Ascending aorta (tissue), 2 donors: ENCODE measurements at regions not wholly inside any gene's neighbourhood (a gene's known extent, or its start where the extent isn't known, plus 50 kb on each side); places are given as distances from the start of the nearest gene placed in this dataset.

Source experiments
- DNase-seq, 2 donors: peaks; one replicate each; pipeline ENCODE4 v3.0.0-alpha.2; 2019; ENCODE audit warnings: low spot score in 2 of 2
- H3K27ac ChIP-seq, 2 donors: fragments of 200-600 bp; sonication (generic); one replicate each; pipeline ENCODE4 v1.5.1; 2016 to 2017; ENCODE audit warnings: mild to moderate bottlenecking in 1 of 2
- H3K27me3 ChIP-seq: fragments of 200-600 bp; sonication (generic); one replicate; pipeline ENCODE4 v1.5.1; 2017
- H3K36me3 ChIP-seq, 2 donors: fragments of 200-600 bp; sonication (generic); one replicate each; pipeline ENCODE4 v1.5.1; 2016
- H3K4me1 ChIP-seq, 2 donors: fragments of 200-600 bp; sonication (generic); one replicate each; pipeline ENCODE4 v1.5.1; 2016 to 2017; ENCODE audit warnings: mild to moderate bottlenecking in 1 of 2
- H3K4me3 ChIP-seq, 2 donors: fragments of 200-600 bp; sonication (generic); one replicate each; pipeline ENCODE4 v1.5.1; 2016 to 2017; ENCODE audit warnings: mild to moderate bottlenecking in 1 of 2
- H3K9me3 ChIP-seq, 2 donors: fragments of 200-600 bp; sonication (generic); one replicate each; pipeline ENCODE4 v1.5.1; 2016
- intact Hi-C: fragments of 100-400 bp; cut with DNase I; formaldehyde crosslinking; loops from one replicate; pipeline ENCODE4 v1.15.1; 2023
- TF ChIP-seq, protein P1 (sequence below), 3 experiments: fragments of 200-600 bp in 2 of 3; fragments of 450-650 bp in 1 of 3; sonication (generic) in 2 of 3; IDR thresholded peaks; one replicate each; pipeline ENCODE4 v1.5.1; 2016 to 2019; ENCODE audit warnings: antibody characterized with exemption in 3 of 3, mild to moderate bottlenecking in 1 of 3, moderate library complexity in 1 of 3

DNA sequence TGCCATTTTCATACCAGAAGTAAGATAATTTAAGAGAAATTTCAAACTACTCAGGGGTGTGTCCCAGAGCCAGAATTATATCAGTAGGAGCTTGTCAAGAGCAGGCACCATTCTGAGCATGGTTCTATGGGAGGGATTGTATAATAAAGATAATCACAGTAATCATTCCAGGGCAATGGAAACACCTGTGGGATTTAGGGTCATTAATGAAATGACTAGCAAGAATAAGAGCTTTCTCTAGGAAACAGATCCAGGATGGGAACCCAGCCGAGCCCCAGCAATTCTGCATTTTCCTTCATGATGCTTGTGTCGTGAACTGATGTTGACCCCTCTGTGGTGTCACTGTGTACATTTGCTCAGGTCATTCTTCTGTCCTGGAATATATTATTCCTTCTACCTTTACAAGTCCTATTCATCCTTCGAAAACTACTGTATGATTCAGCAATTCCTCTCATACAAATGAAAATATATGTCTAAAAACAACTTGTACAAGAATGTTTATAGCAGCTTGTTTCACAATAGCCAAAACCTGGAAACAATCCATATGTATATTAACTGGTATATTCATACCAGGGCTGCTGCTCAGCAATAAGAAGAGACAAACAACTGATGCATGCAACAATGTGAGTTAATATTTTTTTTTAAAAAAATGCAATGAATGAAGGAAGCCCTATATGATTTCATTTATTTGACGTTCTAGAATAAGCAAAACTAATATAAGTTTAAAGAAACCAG is 687.8 kb upstream of the KLHL29 start:
- Histone ChIP-seq H3K4me3 (no peak overlapping the region), H3K36me3 (no peaks in the 10 kb centered on the region), H3K4me1 (no peaks in the 10 kb centered on the region), H3K27me3 (no peaks in the 10 kb centered on the region), H3K27ac (no peak overlapping the region), H3K9me3 (no peaks in the 10 kb centered on the region)
- no peak for DNase-seq
- intact Hi-C loops, result no loop called here
- TF ChIP-seq, protein P1, sequence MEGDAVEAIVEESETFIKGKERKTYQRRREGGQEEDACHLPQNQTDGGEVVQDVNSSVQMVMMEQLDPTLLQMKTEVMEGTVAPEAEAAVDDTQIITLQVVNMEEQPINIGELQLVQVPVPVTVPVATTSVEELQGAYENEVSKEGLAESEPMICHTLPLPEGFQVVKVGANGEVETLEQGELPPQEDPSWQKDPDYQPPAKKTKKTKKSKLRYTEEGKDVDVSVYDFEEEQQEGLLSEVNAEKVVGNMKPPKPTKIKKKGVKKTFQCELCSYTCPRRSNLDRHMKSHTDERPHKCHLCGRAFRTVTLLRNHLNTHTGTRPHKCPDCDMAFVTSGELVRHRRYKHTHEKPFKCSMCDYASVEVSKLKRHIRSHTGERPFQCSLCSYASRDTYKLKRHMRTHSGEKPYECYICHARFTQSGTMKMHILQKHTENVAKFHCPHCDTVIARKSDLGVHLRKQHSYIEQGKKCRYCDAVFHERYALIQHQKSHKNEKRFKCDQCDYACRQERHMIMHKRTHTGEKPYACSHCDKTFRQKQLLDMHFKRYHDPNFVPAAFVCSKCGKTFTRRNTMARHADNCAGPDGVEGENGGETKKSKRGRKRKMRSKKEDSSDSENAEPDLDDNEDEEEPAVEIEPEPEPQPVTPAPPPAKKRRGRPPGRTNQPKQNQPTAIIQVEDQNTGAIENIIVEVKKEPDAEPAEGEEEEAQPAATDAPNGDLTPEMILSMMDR (IDR thresholded peaks at IDR 0.05), result no peak

DNA sequence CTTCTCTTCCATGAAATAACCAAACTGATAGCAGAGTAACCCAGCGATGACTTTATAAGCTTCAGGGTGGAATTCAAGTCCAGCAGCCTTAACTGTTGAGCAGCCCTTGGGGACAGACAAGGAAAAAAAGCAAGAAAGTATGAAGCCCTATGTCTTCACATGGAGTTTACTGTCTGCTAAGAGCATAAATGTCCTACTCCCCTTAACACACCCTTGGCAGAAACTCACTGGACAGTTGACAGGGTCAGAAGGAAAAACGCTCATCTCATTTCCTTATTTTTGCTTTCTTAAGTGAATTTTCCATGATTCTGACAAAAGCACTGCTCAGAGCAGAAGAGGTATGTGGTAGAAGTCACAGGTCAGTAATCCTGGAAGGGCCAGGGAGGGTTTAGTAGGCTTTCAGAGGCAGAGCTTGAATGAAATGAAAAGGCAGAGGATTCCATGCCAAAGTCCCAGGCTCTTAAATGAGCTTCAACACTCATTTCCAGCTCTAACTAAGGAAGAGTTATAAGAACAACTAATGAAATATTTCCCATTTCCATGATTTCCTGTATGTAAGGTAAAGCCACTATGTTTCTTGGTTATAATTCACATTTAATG is 683.3 kb upstream of the KLHL29 start:
- no peak for DNase-seq
- H3K4me1 ChIP-seq, result no peaks in the 10 kb centered on the region
- H3K9me3 ChIP-seq, result no peaks in the 10 kb centered on the region
- intact Hi-C loops, result no loop called here
- H3K36me3 ChIP-seq, result no peaks in the 10 kb centered on the region
- H3K27me3 ChIP-seq, result no peaks in the 10 kb centered on the region
- H3K27ac ChIP-seq, result no peak overlapping the region
- TF ChIP-seq, protein P1 (IDR thresholded peaks at IDR 0.05), result no peak
- no peak overlapping the region for H3K4me3 ChIP-seq

DNA sequence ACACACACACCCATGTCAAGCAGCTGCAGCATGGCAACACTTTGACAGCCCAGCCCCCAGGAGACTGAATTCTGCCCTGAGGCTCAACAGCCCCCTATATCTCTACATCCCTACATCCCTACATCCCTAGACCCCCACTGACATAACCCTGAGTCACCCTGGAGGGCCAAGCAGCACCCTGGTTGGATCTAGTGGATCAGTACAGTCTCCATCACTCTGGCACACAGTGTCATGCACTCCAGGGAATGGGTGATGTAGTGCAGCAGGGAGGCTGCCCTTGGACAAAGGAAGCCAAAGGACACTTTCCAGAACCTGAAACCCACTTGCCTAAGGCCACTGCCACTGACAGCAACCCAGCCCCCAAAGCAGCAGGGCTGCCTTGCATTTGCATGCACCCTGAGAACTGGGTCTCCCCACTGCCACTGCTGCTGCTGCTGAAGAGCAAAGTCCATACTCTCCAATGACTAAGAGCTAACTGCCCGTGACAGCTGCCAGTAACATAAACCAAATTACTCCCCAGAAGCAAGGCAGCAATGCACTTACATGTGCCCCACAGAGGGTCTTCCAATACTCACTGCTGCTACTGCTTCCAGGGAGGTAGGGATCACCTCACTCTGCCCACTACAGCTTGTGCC is 681.6 kb upstream of the KLHL29 start:
- Histone ChIP-seq H3K36me3 (no peaks in the 10 kb centered on the region), H3K27me3 (no peaks in the 10 kb centered on the region), H3K4me3 (no peak overlapping the region), H3K27ac (no peak overlapping the region), H3K4me1 (no peaks in the 10 kb centered on the region), H3K9me3 (no peaks in the 10 kb centered on the region)
- TF ChIP-seq, protein P1 (IDR thresholded peaks at IDR 0.05), result no peak
- intact Hi-C loops, result no loop called here
- DNase-seq, result no peak

DNA sequence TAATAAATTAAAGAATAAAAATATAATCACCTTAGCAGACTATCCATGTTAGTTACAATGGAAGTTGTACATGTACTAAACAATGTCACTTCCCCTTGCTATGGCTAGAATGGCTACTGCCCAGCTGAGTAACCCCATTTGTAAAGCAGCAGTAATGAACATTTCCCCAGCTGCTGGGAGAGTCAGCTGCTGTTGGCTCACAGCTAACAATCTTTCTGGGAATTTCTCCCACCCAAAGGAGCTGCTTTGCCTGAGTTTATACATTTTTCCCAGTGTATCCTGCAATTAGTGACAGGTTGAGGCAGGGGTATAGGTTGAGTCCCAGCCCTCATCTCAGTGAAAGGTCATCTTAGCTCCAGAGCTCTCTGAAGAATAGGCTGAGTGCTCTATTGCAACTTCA is 665.6 kb upstream of the KLHL29 start:
- DNase-seq, result no peak
- H3K36me3 ChIP-seq, result no peaks in the 10 kb centered on the region
- no peaks in the 10 kb centered on the region for H3K27me3 ChIP-seq
- intact Hi-C loops, result no loop called here
- H3K9me3 ChIP-seq, result peaks cover 0 to 11% of the 10 kb centered on the region in 2 donors
- no peaks in the 10 kb centered on the region for H3K4me1 ChIP-seq
- H3K4me3 ChIP-seq, result no peak overlapping the region
- TF ChIP-seq, protein P1 (IDR thresholded peaks at IDR 0.05), result no peak
- no peak overlapping the region for H3K27ac ChIP-seq

DNA sequence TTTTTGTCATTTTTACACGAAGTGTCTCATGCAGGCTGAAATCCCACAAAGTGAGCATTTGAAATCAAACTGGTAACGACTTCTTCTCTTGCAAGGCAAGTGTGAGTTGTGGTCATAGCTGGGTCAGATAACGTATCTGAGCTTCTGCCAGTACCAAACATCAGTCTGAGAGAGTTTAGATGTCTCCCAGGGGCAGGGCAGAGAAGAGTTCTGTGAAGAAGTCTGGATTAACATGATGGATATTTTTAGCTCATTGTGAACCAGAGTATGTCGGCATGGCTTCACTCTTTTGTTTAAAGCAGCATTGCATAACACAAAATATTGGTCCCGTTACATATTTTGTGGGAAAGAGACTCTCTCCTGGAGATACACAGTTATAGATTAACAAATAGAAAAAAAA is 655.5 kb upstream of the KLHL29 start:
- Histone ChIP-seq H3K36me3 (no peaks in the 10 kb centered on the region), H3K27ac (no peak overlapping the region), H3K9me3 (peaks cover 0 to 5% of the 10 kb centered on the region in 2 donors), H3K4me3 (no peak overlapping the region), H3K4me1 (no peaks in the 10 kb centered on the region), H3K27me3 (no peaks in the 10 kb centered on the region)
- TF ChIP-seq, protein P1 (IDR thresholded peaks at IDR 0.05), result no peak
- DNase-seq, result no peak
- intact Hi-C loops, result no loop called here
